ENCODE measurements at regions not wholly inside any gene's neighbourhood (a gene's known extent, or its start where the extent isn't known, plus 50 kb on each side); places are given as distances from the start of the nearest gene placed in this dataset.
"Not testable (repeated sequence)": the region's sequence is repeated elsewhere in the genome, so short reads cannot be mapped to it uniquely, and the experiment has no call there.

DNA sequence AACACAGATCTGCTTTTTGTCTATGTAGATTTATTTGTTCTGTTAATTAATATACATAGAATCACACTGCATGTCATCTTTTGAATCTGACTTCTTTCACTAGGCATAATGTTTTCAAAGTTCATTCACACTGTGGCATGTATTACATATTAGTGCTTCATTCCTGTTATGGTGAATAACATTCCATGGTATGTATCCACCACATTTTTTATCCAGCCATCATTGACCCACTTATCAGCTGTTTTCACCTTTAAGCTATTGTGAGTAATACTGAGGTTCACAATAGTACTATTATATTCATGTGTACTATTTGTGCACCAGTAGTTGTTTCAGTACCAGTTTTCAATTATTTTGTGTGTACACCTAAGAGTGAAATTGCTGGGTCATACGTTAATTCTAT, 230.6 kb upstream of the CNTN3 start:
- Histone ChIP-seq H3K36me3 (ENCODE audit: control insufficient read depth in 1 of 2, insufficient read depth in 2 of 2, low read length in 1 of 2) (no peaks in the 10 kb centered on the region), H3K27me3 (ENCODE audit: control insufficient read depth in 1 of 2, insufficient read depth in 2 of 2, low read length in 1 of 2) (no peaks in the 10 kb centered on the region), H3K4me3 (ENCODE audit: low read length in 2 of 2) (no peak overlapping the region), H3K4me1 (ENCODE audit: control insufficient read depth in 1 of 2, insufficient read depth in 2 of 2, low read length in 2 of 2) (no peaks in the 10 kb centered on the region), H3K27ac (ENCODE audit: low read depth in 1 of 2, low read length in 2 of 2) (no peak overlapping the region), H3K9me3 (ENCODE audit: control insufficient read depth, low read length) (no peaks in the 10 kb centered on the region)
- WGBS, 2 donors: 66 to 73% methylated on average over 1 of the region's 1 CpG
- ATAC-seq (ENCODE audit: low FRiP score) (no peak), DNase-seq (no peak)
- intact Hi-C loops (cut with DNase I): no loop called here

DNA sequence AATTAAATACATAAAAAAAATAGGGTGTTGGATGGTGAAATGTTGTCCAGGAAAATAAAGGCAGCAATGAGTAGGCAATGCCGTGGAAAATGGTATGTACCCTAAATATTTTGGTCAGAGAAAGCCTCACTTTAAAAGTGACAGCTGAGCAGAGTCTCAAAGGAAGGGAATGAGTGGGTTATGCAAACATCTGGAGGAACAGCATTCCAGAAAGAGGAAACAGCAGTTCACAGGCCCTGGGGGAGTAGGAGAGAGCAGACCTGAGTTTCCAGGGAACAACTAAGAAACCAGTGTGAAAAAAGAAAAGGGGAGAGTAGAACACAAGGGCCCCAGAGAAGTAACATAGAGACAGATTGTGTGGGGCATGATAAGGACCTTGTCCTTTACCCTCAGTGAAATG, 230.0 kb upstream of the CNTN3 start:
- Histone ChIP-seq H3K36me3 (ENCODE audit: control insufficient read depth in 1 of 2, insufficient read depth in 2 of 2, low read length in 1 of 2) (no peaks in the 10 kb centered on the region), H3K27ac (ENCODE audit: low read depth in 1 of 2, low read length in 2 of 2) (no peak overlapping the region), H3K4me3 (ENCODE audit: low read length in 2 of 2) (no peak overlapping the region), H3K27me3 (ENCODE audit: control insufficient read depth in 1 of 2, insufficient read depth in 2 of 2, low read length in 1 of 2) (no peaks in the 10 kb centered on the region), H3K4me1 (ENCODE audit: control insufficient read depth in 1 of 2, insufficient read depth in 2 of 2, low read length in 2 of 2) (no peaks in the 10 kb centered on the region), H3K9me3 (ENCODE audit: control insufficient read depth, low read length) (no peaks in the 10 kb centered on the region)
- intact Hi-C loops (cut with DNase I): no loop called here
- WGBS, 2 donors: 2 to 11% methylated on average over 1 of the region's 1 CpG
- ATAC-seq (ENCODE audit: low FRiP score): no peak
- DNase-seq: no peak

DNA sequence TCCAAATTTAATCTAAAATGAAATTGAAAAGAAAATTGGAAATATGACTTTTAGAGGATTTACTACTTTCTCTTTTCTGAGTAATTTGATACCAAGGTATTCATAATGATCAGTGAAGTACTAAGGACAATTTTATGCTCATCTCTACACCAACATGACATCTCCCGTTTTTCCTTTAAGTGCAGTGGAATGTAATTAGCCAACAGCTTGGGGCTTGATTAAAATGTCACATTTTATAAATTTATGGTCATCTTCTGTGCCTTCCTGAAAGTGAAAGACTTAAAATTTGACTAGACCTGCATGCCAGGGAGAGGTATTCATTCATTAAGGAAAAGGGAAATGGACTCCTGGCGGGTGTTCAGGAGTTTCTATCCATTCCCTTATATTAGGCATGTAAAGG, 228.2 kb upstream of the CNTN3 start:
- Histone ChIP-seq H3K27me3 (ENCODE audit: control insufficient read depth in 1 of 2, insufficient read depth in 2 of 2, low read length in 1 of 2) (no peaks in the 10 kb centered on the region), H3K4me3 (ENCODE audit: low read length in 2 of 2) (no peak overlapping the region), H3K27ac (ENCODE audit: low read depth in 1 of 2, low read length in 2 of 2) (no peak overlapping the region), H3K36me3 (ENCODE audit: control insufficient read depth in 1 of 2, insufficient read depth in 2 of 2, low read length in 1 of 2) (no peaks in the 10 kb centered on the region), H3K9me3 (ENCODE audit: control insufficient read depth, low read length) (no peaks in the 10 kb centered on the region), H3K4me1 (ENCODE audit: control insufficient read depth in 1 of 2, insufficient read depth in 2 of 2, low read length in 2 of 2) (no peaks in the 10 kb centered on the region)
- intact Hi-C loops (cut with DNase I): no loop called here
- DNase-seq: no peak
- no peak for ATAC-seq (ENCODE audit: low FRiP score)
- 39 to 43% methylated on average over 2 of the region's 2 CpGs for WGBS, 2 donors

DNA sequence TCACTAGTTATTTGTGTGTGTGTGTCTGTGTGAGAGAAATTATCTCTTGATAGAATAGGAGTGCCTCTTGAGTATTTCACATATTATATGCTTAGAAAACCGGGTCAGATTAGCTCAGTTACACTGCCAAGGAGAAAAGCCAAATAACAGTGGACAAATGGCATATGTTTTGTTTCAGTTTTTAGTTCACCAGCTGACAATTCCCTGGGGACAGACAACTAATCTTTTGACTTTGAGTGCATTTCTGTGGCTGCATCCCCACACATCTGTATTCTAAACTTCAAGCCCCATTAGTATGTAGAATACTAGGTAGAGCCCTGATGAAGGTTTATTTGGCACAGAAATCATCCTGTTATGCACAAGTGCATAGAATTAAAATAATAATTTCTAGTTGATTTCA, 227.7 kb upstream of the CNTN3 start:
- Histone ChIP-seq H3K27me3 (ENCODE audit: control insufficient read depth in 1 of 2, insufficient read depth in 2 of 2, low read length in 1 of 2) (no peaks in the 10 kb centered on the region), H3K36me3 (ENCODE audit: control insufficient read depth in 1 of 2, insufficient read depth in 2 of 2, low read length in 1 of 2) (no peaks in the 10 kb centered on the region), H3K27ac (ENCODE audit: low read depth in 1 of 2, low read length in 2 of 2) (no peak overlapping the region), H3K4me3 (ENCODE audit: low read length in 2 of 2) (no peak overlapping the region), H3K4me1 (ENCODE audit: control insufficient read depth in 1 of 2, insufficient read depth in 2 of 2, low read length in 2 of 2) (no peaks in the 10 kb centered on the region), H3K9me3 (ENCODE audit: control insufficient read depth, low read length) (no peaks in the 10 kb centered on the region)
- WGBS, 2 donors: 9 to 11% methylated on average over 1 of the region's 1 CpG
- no peak for ATAC-seq (ENCODE audit: low FRiP score)
- intact Hi-C loops (cut with DNase I): no loop called here
- DNase-seq: no peak

DNA sequence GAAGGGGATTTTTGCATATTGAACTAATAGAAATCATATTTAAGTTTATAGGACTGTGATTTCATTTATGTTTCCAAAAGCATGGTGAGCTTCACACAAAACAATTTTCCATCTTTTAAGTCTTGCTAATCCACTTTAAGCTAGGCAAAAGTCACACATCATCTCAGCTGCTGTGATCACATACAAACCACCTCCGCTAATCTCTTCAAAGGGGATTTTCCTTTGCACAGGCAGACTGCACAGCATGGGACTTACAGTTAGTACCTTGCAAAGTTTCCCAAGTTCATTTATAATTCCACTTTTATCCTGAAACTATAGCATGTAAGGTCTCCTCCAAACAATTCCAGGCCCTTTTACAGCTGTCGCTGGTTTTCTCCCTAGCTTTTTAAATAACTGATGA, 225.1 kb upstream of the CNTN3 start:
- 79 to 80% methylated on average over 2 of the region's 2 CpGs for WGBS, 2 donors
- H3K27me3 ChIP-seq (ENCODE audit: control insufficient read depth in 1 of 2, insufficient read depth in 2 of 2, low read length in 1 of 2): no peaks in the 10 kb centered on the region
- no peak overlapping the region for H3K4me3 ChIP-seq (ENCODE audit: low read length in 2 of 2)
- DNase-seq (no peak), ATAC-seq (ENCODE audit: low FRiP score) (no peak)
- no peak overlapping the region for H3K27ac ChIP-seq (ENCODE audit: low read depth in 1 of 2, low read length in 2 of 2)
- H3K36me3 ChIP-seq (ENCODE audit: control insufficient read depth in 1 of 2, insufficient read depth in 2 of 2, low read length in 1 of 2): no peaks in the 10 kb centered on the region
- intact Hi-C loops (cut with DNase I): no loop called here
- no peaks in the 10 kb centered on the region for H3K4me1 ChIP-seq (ENCODE audit: control insufficient read depth in 1 of 2, insufficient read depth in 2 of 2, low read length in 2 of 2)
- no peaks in the 10 kb centered on the region for H3K9me3 ChIP-seq (ENCODE audit: control insufficient read depth, low read length)

DNA sequence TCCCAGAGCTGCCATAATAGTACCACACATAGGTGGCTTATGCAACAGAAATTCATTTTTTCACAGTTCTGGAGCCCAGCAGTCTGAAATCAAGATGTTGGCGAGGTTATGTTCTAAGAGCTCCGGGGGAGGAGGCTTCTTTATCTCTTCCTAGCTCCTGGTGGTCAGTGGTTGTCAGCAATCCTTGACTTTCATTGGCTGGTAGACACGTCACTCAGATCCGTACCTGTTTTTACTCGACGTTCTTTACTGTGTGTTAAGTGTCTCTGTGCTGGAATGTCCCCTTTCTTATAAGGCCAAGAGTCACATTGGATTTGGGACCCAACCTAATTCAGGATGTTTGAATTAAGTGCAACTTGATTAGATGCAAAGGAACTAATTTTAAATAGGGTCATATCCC, 218.5 kb upstream of the CNTN3 start:
- no peak for ATAC-seq (ENCODE audit: low FRiP score)
- Histone ChIP-seq H3K27ac (ENCODE audit: low read depth in 1 of 2, low read length in 2 of 2) (no peak overlapping the region), H3K36me3 (ENCODE audit: control insufficient read depth in 1 of 2, insufficient read depth in 2 of 2, low read length in 1 of 2) (no peaks in the 10 kb centered on the region), H3K4me1 (ENCODE audit: control insufficient read depth in 1 of 2, insufficient read depth in 2 of 2, low read length in 2 of 2) (no peaks in the 10 kb centered on the region), H3K27me3 (ENCODE audit: control insufficient read depth in 1 of 2, insufficient read depth in 2 of 2, low read length in 1 of 2) (no peaks in the 10 kb centered on the region), H3K9me3 (ENCODE audit: control insufficient read depth, low read length) (no peaks in the 10 kb centered on the region), H3K4me3 (ENCODE audit: low read length in 2 of 2) (no peak overlapping the region)
- intact Hi-C loops (cut with DNase I): no loop called here
- WGBS, 2 donors: 72 to 74% methylated on average over 6 of the region's 6 CpGs
- no peak for DNase-seq

DNA sequence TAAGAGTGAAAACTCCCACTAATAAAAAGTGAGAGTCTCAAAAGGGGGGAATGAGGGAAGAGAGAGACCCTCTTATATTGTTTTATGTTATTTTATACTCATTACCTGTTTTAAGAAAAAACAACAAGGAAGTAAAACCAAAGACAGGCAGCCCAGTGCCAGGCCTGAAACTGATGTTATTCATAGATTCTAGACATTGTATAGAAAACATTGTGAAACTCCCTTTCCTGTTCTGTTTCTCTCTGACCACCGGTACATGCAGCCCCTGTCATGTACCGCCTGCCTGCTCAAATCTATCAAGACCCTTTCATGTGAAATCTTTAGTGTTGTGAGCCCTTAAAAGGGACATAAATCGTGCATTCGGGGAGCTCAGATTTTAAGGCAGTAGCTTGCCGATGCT, 216.4 kb upstream of the CNTN3 start:
- ATAC-seq (ENCODE audit: low FRiP score); H3K4me3 ChIP-seq (ENCODE audit: low read length in 2 of 2); H3K4me1 ChIP-seq (ENCODE audit: control insufficient read depth in 1 of 2, insufficient read depth in 2 of 2, low read length in 2 of 2); H3K27me3 ChIP-seq (ENCODE audit: control insufficient read depth in 1 of 2, insufficient read depth in 2 of 2, low read length in 1 of 2); H3K27ac ChIP-seq (ENCODE audit: low read depth in 1 of 2, low read length in 2 of 2); H3K9me3 ChIP-seq (ENCODE audit: control insufficient read depth, low read length); intact Hi-C loops (cut with DNase I); DNase-seq; H3K36me3 ChIP-seq (ENCODE audit: control insufficient read depth in 1 of 2, insufficient read depth in 2 of 2, low read length in 1 of 2): not testable (repeated sequence)
- 64 to 66% methylated on average over 5 of the region's 5 CpGs for WGBS, 2 donors

DNA sequence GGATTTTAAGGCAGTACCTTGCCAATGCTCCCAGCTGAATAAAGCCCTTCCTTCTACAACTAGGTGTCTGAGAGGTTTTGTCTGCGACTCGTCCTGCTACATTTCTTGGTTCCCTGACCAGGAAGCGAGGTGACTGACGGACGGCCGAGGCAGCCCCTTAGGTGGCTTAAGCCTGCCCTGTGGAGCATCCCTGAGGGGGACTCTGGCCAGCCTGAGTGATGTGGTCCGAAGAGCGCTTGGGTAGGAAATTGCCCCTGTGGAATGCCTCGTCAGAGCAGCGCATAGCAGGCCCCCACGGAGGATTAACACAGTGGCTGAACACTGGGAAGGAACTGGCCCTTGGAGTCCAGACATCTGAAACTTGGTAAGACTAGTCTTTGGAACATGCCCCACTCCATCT, 210.9 kb upstream of the CNTN3 start:
- H3K9me3 ChIP-seq (ENCODE audit: control insufficient read depth, low read length); H3K36me3 ChIP-seq (ENCODE audit: control insufficient read depth in 1 of 2, insufficient read depth in 2 of 2, low read length in 1 of 2); DNase-seq; H3K4me1 ChIP-seq (ENCODE audit: control insufficient read depth in 1 of 2, insufficient read depth in 2 of 2, low read length in 2 of 2); H3K27me3 ChIP-seq (ENCODE audit: control insufficient read depth in 1 of 2, insufficient read depth in 2 of 2, low read length in 1 of 2); H3K4me3 ChIP-seq (ENCODE audit: low read length in 2 of 2); H3K27ac ChIP-seq (ENCODE audit: low read depth in 1 of 2, low read length in 2 of 2); ATAC-seq (ENCODE audit: low FRiP score); intact Hi-C loops (cut with DNase I): not testable (repeated sequence)
- 89 to 92% methylated on average over 11 of the region's 11 CpGs for WGBS, 2 donors

DNA sequence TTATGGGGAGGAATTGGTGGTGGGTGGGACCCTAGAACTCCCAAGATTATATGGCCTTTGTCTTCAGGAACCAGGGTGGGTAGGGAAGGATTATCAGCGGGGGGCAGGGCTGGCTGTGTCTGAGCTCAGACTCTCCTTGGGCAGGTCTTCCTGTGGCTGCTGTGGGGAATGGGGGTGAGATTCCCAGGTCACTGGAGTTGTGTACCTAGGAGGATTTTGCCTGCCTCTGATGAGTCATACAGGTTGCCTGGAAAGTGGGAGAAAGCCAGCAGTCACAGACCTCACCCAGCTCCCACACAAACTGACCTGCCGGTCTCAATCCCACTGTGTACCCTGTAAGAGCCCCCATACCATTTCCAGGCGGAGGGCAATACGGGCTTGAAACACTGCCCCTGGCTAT, 209.9 kb upstream of the CNTN3 start:
- H3K9me3 ChIP-seq (ENCODE audit: control insufficient read depth, low read length): peaks cover 2% of the 10 kb centered on the region
- H3K4me1 ChIP-seq (ENCODE audit: control insufficient read depth in 1 of 2, insufficient read depth in 2 of 2, low read length in 2 of 2): no peaks in the 10 kb centered on the region
- intact Hi-C loops (cut with DNase I): no loop called here
- no peak for DNase-seq
- no peaks in the 10 kb centered on the region for H3K27me3 ChIP-seq (ENCODE audit: control insufficient read depth in 1 of 2, insufficient read depth in 2 of 2, low read length in 1 of 2)
- no peak overlapping the region for H3K27ac ChIP-seq (ENCODE audit: low read depth in 1 of 2, low read length in 2 of 2)
- no peaks in the 10 kb centered on the region for H3K36me3 ChIP-seq (ENCODE audit: control insufficient read depth in 1 of 2, insufficient read depth in 2 of 2, low read length in 1 of 2)
- no peak overlapping the region for H3K4me3 ChIP-seq (ENCODE audit: low read length in 2 of 2)
- 85 to 92% methylated on average over 4 of the region's 4 CpGs for WGBS, 2 donors
- ATAC-seq (ENCODE audit: low FRiP score): no peak
